Left colon (tissue), 2 donors: ENCODE measurements at regions not wholly inside any gene's neighbourhood (a gene's known extent, or its start where the extent isn't known, plus 50 kb on each side); places are given as distances from the start of the nearest gene placed in this dataset.

Source experiments
- ATAC-seq: fragments of 200-7000 bp; cut with Tn5 transposase; one replicate; pipeline ENCODE4 v1.9.1; 2020; ENCODE audit warnings: mild to moderate bottlenecking, moderate library complexity
- DNase-seq, 2 donors: peaks; one replicate each; pipeline ENCODE4 v3.0.0-alpha.2; 2020
- intact Hi-C, 2 donors: fragments of 100-400 bp; cut with DNase I in 1 of 2; cut with micrococcal nuclease in 1 of 2; formaldehyde crosslinking; loops; one replicate each; pipeline versions ENCODE4 v1.11.2 to v1.14.0; 2022; cut with DNase I, micrococcal nuclease
- donor health status: DM: no; HTN: no; CAD: no.
- donor health status: DM: yes; HTN: yes; CAD: no.

DNA sequence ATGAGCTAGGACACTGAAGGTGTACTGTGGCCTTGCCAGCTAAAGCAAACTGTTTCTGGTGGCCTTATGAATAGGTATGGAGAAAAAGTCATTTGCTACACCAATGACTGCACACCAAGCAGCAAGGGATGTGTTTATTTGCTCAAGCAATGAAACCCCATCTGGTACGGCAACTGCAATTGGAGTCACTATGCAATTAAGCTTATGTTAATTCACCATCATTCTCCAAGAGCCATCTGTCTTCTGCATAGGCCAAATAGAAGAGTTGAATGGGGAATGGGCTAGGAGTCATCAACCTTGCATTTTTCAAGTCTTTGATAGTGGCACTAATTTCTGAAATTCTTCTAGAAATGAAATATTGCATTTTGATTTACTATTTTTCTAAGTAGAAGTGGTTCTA lies 372.0 kb downstream of the KCNJ3 start:
- no peak for DNase-seq
- intact Hi-C loops: no loop called here
- ATAC-seq: no peak

DNA sequence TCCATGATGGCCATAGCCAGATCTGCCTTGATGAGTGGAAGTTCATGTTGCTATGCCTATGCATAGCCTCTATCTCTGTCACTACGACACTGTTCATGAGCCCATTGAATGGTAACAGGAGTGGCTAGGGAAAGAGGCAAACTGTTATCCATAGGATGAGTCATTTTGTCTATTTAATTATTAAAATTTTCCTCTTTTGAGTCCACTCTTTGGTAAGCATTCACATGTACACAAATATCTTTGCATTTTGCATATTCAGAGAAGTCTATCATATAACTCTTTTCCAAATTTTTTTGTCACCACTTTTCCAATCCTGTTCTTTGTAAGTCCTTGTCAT lies 364.4 kb downstream of the KCNJ3 start:
- ATAC-seq (no peak), DNase-seq (no peak)
- intact Hi-C loops: no loop called here

DNA sequence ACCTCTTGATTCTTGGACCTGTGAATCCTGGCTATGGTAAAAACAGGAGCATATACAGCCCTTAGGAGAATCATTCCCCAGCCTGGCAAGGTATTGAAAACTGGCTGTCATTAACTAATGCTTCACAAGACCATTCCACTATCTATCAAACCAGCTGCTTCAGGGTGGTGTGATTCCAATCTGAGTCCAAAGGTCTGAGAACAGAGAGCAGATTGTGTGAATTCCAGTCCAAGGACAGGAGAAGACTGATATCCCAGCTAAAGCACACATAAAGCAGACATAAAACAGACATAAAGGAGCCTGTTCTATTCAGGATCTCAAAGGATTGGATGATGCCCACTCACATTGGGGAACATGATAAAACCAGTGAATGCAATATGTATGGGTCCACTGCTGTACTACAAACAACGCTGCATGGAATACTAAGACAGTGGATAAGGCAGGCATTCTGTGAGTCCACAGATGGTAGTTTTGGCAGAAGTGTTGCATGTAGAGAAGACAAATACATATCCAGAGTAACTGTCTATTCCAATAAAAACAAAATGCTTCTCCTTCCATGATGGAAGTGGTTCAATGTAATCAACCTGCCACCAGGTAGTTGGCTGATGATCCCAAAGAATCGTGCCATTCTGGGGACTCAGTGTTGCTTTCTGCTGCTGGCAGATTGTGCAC lies 363.9 kb downstream of the KCNJ3 start:
- ATAC-seq: no peak
- intact Hi-C loops: no loop called here

GRCh38 chr2:155060896-155061295 lies 362.4 kb downstream of the KCNJ3 start:
- no peak for ATAC-seq
- intact Hi-C loops: no loop called here
- no peak for DNase-seq

More for the DNA sequence above, 363.9 kb downstream of the KCNJ3 start:
- no peak for DNase-seq

- ATAC-seq (no peak), DNase-seq (no peak)
- intact Hi-C loops: no loop called here
Observed at GRCh38 chr2:155054712-155055111, 356.2 kb downstream of the KCNJ3 start.

- intact Hi-C loops: no loop called here
- ATAC-seq: no peak
- no peak for DNase-seq
Observed at GRCh38 chr2:155043097-155043496, 344.6 kb downstream of the KCNJ3 start.

- ATAC-seq (no peak), DNase-seq (no peak)
- intact Hi-C loops: no loop called here
Observed at GRCh38 chr2:155035308-155035707, 336.8 kb downstream of the KCNJ3 start.

GRCh38 chr2:155033652-155034051 lies 335.2 kb downstream of the KCNJ3 start:
- ATAC-seq (no peak), DNase-seq (no peak)
- intact Hi-C loops: no loop called here

GRCh38 chr2:155030296-155030695 lies 331.8 kb downstream of the KCNJ3 start:
- ATAC-seq (no peak), DNase-seq (no peak)
- intact Hi-C loops: no loop called here

GRCh38 chr2:155026651-155027174 lies 328.2 kb downstream of the KCNJ3 start:
- DNase-seq (no peak), ATAC-seq (no peak)
- intact Hi-C loops: no loop called here

DNA sequence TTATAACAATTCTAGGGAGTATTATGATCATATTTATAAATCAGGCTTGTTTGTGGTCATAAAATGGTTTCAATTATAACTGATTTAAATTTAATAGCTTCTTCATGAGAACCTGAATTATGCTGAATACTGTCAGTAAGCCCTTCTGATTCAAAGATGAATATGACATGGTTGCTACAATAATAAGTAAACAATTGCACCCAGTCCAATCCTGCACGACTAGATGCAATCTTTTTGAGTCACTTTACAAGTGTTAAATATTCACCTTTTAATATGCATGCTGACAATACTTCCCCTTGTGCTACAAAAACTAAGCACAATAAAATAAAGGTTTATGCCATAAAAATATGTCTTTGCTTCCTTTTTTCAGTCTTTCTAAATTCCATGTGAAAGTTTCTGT lies 325.2 kb downstream of the KCNJ3 start:
- ATAC-seq (no peak), DNase-seq (no peak)
- intact Hi-C loops: no loop called here

DNA sequence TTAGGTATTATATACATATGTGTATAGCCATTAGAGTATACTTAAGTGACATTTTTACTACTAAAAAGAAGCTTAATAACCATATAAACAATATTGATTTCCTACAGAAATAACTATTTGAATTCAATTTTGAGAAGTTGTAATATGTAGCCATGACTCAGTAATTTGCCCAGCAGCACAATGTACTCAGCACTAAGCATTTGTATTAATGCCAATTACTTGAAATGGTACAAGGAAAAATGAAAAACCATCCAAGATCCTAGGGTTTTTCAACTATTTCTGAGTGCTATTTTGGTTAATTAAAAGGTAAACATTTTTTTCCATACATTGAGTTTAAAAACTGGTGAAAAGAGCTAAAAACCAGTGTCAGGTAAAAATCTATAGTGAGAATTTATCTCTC lies 324.0 kb downstream of the KCNJ3 start:
- DNase-seq: no peak
- intact Hi-C loops: no loop called here
- ATAC-seq: no peak

- DNase-seq (no peak), ATAC-seq (no peak)
- intact Hi-C loops: no loop called here
Observed at GRCh38 chr2:155021618-155022017, 323.1 kb downstream of the KCNJ3 start.

- intact Hi-C loops: no loop called here
- no peak for ATAC-seq
- no peak for DNase-seq
Observed at GRCh38 chr2:155020246-155020645, 321.8 kb downstream of the KCNJ3 start.

- ATAC-seq (no peak), DNase-seq (no peak)
- intact Hi-C loops: no loop called here
Observed at GRCh38 chr2:155010925-155011324, 312.4 kb downstream of the KCNJ3 start.

DNA sequence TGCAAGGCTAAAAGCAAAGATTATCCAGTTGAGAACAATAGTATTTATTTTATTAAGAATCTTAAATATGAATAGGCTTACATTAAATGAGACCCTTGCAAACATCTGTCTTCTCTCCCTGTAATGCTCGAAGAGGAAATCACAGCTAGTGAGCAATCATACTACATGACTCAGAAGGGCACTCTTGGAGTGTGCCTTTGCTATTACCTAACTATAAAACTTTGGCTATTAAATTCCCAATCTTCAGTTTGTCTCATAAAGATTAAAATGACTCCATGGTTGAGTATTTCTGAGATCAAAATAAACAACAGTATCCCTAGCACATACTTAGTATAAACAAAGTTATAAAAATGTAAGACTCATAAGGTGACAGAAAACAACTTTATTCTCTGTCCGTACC lies 296.9 kb downstream of the KCNJ3 start:
- DNase-seq: no peak
- intact Hi-C loops: no loop called here
- ATAC-seq: no peak

GRCh38 chr2:154992826-154993225 lies 294.3 kb downstream of the KCNJ3 start:
- intact Hi-C loops: no loop called here
- no peak for ATAC-seq
- DNase-seq: no peak

DNA sequence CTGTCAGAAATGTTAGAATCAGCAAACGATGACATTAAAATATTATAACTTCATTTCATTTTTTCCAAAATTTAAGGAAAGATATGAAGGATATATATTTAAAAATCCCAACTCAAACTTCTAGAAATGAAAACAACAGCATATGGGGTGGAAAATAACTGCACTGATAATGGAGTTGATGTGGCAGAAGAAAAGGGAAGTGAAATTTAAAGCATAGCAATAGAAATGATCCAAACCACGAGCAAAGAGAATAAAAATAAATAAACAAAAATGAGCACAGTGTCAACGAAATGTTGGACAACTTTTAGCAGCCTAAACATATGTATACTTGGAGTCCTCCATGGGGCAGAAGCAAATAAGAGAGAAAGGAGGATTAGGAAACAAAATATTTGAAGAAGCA lies 280.2 kb downstream of the KCNJ3 start:
- ATAC-seq: no peak
- no peak for DNase-seq
- intact Hi-C loops: no loop called here

DNA sequence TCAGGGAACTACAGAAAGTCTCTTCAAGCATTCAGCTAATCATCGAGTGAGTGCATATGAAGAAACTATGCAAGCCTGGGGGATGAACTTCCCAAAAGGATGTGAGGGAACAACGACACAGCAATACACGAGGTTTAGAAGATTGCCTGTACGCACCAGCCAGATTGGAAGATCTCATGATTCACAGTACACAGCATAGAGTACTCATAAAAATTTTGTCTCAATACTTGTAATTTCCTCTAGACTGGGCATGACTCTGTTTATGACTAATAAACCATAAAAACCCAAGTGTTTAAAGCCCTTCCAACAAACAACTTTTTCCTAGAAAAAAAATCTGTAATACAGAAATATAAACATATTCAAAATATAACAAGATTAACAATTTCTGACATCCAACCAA lies 279.7 kb downstream of the KCNJ3 start:
- no peak for ATAC-seq
- DNase-seq: no peak
- intact Hi-C loops: no loop called here

- no peak for ATAC-seq
- no peak for DNase-seq
- intact Hi-C loops: no loop called here
Observed at GRCh38 chr2:154974041-154974440, 275.5 kb downstream of the KCNJ3 start.

- DNase-seq (no peak), ATAC-seq (no peak)
- intact Hi-C loops: no loop called here
Observed at GRCh38 chr2:154963511-154963910, 265.0 kb downstream of the KCNJ3 start.
